ENCODE measurements at regions not wholly inside any gene's neighbourhood (a gene's known extent, or its start where the extent isn't known, plus 50 kb on each side); places are given as distances from the start of the nearest gene placed in this dataset.

DNA sequence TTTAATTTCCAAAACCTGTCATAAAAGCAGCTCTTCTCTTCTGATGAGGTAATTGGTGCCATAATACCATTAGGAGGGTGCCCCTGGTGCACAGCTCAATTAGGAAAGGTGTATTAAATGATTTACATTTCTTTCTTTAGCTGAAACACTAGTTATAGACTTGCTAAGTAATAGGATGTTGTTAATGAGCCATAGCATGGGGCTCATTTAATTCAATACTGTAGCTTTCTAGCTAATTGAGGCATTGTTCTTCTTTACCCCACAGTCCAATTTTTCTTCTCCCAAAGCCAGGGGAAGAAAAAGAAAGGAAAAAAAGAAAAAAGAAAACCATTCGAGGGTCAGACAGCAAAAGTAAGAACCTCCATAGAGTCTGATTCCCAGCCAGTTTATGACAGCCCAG is 164.0 kb upstream of the HES1 start:
- Mint-ChIP-seq H3K4me3 (no peak overlapping the region), H3K36me3 (no peaks in the 10 kb centered on the region), H3K27me3 (peaks cover 6 to 23% of the 10 kb centered on the region in 2 donors), H3K9me3 (no peaks in the 10 kb centered on the region), H3K27ac (no peak overlapping the region), H3K4me1 (peaks cover 0 to 8% (median 4%) of the 10 kb centered on the region in 4 donors)
- ChIA-PET POLR2A (ENCODE audit: partially characterized antibody) (no interaction called here), CTCF (ENCODE audit: partially characterized antibody) (no interaction called here)
- no peak for DNase-seq
- intact Hi-C loops (cut with micrococcal nuclease), result no loop called here
- Histone ChIP-seq H3K9me3 (ENCODE audit: control insufficient read depth in 1 of 2, low read length in 2 of 2) (no peaks in the 10 kb centered on the region), H3K27ac (ENCODE audit: low read depth, low read length) (no peak overlapping the region), H3K27me3 (ENCODE audit: insufficient read depth, low read length) (no peaks in the 10 kb centered on the region), H3K36me3 (ENCODE audit: insufficient read depth, low read length) (no peaks in the 10 kb centered on the region), H3K4me3 (ENCODE audit: low read length in 2 of 2) (no peak overlapping the region), H3K4me1 (ENCODE audit: insufficient read depth, low read length) (no peaks in the 10 kb centered on the region)

DNA sequence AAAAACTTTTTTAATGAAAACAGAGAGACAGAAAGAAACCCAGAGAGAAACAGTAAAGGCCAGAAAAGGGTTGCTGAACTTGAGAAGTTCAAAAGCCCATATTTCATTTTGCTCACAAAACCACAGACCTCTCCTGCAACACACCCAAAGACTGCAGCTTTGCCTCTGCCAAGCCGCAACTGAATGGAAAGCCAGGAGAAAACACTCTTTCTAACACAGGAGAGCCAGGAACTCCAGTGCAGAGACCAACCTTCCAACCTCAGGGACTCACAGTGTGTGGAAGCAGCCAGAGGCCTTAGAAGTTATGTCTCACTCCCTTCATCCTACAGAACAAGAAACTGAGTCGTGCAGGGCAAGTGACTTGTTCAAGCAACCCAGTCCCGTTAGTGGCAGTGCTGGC is 163.1 kb upstream of the HES1 start:
- Histone ChIP-seq H3K27ac (ENCODE audit: low read depth, low read length) (no peak overlapping the region), H3K27me3 (ENCODE audit: insufficient read depth, low read length) (no peaks in the 10 kb centered on the region), H3K4me1 (ENCODE audit: insufficient read depth, low read length) (no peaks in the 10 kb centered on the region), H3K9me3 (ENCODE audit: control insufficient read depth in 1 of 2, low read length in 2 of 2) (no peaks in the 10 kb centered on the region), H3K36me3 (ENCODE audit: insufficient read depth, low read length) (no peaks in the 10 kb centered on the region), H3K4me3 (ENCODE audit: low read length in 2 of 2) (no peak overlapping the region)
- intact Hi-C loops (cut with micrococcal nuclease), result no loop called here
- Mint-ChIP-seq H3K27me3 (peaks cover 6 to 23% of the 10 kb centered on the region in 2 donors), H3K4me3 (no peak overlapping the region), H3K36me3 (no peaks in the 10 kb centered on the region), H3K4me1 (peaks cover 0 to 8% (median 4%) of the 10 kb centered on the region in 4 donors), H3K27ac (no peak overlapping the region), H3K9me3 (no peaks in the 10 kb centered on the region)
- CTCF ChIA-PET (ENCODE audit: partially characterized antibody), result no interaction called here
- POLR2A ChIA-PET (ENCODE audit: partially characterized antibody), result no interaction called here
- DNase-seq, result no peak

DNA sequence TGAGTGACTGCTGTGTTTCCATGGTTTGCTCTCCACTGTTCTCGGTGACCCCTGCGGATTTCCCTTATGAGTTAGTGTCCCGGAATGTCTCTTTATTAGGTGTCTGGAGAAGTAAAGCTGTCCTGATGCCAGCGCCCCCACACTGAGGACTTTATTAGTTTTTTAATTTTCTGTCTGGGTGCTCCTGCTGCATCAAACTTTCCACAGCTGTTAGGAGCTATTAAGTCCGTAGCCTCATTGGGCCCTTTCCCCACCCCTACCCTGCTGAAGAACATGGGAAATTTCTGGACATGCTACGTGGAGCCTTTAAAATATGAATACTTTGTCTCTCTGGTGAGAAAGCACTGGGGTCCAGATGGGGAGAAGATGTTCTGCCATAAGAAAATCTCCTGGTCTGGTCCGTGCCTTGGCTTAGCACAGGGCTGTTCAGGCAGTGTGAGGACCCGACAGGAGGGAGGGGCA is 161.7 kb upstream of the HES1 start:
- no peak for DNase-seq
- Mint-ChIP-seq H3K4me3 (no peak overlapping the region), H3K27me3 (peaks cover 9 to 19% of the 10 kb centered on the region in 2 donors), H3K27ac (no peak overlapping the region), H3K9me3 (no peaks in the 10 kb centered on the region), H3K4me1 (peaks cover 0 to 8% (median 4%) of the 10 kb centered on the region in 4 donors), H3K36me3 (no peaks in the 10 kb centered on the region)
- Histone ChIP-seq H3K4me3 (ENCODE audit: low read length in 2 of 2) (no peak overlapping the region), H3K27ac (ENCODE audit: low read depth, low read length) (no peak overlapping the region), H3K4me1 (ENCODE audit: insufficient read depth, low read length) (no peaks in the 10 kb centered on the region), H3K9me3 (ENCODE audit: control insufficient read depth in 1 of 2, low read length in 2 of 2) (no peaks in the 10 kb centered on the region), H3K27me3 (ENCODE audit: insufficient read depth, low read length) (no peaks in the 10 kb centered on the region), H3K36me3 (ENCODE audit: insufficient read depth, low read length) (no peaks in the 10 kb centered on the region)
- intact Hi-C loops (cut with micrococcal nuclease), result no loop called here
- ChIA-PET CTCF (ENCODE audit: partially characterized antibody) (no interaction called here), POLR2A (ENCODE audit: partially characterized antibody) (no interaction called here)

DNA sequence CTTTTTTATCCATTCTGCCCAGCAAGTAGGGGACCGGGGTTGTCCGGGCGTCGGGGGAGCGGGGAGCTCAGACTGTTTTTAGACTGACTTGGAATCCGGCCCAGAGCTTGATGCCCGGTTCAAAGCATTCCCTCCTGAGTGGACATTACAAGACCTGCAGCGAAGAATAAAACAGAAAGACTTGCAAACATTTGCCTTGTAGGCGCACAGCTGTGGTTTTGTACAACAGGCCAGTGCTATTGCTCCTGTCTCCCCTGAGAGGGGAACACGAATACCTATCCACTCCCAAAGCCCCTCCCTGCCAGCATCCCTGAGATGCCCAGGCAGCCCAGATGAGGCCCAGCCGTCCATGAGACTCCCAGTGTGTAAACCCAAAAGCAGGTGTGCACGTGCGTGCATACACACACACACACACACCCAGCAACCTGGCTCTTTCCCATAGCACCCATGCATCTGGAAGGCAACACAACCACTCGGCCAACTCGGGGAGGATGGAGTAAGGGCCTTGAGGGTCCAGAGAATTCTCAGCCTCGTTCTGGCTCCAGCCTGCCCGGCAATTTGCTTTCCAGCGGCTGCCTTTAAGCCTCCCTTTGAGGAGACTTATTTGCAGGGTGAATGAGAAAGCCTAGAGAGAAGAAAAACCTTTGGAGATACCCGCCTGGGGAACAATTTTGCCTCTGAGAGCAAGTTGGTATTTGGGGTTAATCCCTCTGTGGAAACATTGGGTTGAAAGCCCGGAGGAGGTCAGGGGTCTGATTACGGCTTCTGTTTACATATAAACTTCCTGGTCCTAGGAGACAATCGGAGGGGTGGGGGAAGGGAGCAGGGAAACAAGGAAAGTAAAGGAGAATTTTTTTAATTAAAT is 161.0 kb upstream of the HES1 start:
- no peak overlapping the region for H3K4me3 Mint-ChIP-seq
- intact Hi-C loops (cut with micrococcal nuclease), result no loop called here
- CTCF ChIA-PET (ENCODE audit: partially characterized antibody), result no interaction called here

DNA sequence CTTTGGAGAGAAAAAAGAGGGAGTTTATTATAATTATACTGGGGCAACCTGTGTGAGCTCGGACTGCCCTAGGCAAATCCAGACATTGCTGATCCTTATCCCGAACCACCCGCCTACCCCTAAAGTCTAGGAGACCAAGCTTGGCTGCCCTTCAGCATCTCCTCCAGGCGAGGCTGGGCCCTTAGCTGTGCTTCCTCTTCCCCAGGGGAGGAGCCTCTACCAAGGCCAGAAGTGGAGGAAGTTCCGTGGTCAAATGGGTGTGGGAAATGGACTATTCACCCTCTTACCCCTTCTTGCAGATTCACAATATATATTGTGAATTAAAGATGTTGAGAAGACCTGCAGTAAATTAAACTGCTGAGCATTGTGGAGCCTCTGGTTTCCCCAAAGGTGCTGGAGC is 158.3 kb upstream of the HES1 start:
- peaks cover 7 to 9% of the 10 kb centered on the region in 2 donors for H3K27me3 Mint-ChIP-seq
- DNase-seq, result no peak
- ChIA-PET CTCF (ENCODE audit: partially characterized antibody) (no interaction called here), POLR2A (ENCODE audit: partially characterized antibody) (no interaction called here)
- H3K9me3 Mint-ChIP-seq, result no peaks in the 10 kb centered on the region
- no peak overlapping the region for H3K27ac ChIP-seq (ENCODE audit: low read depth, low read length)
- H3K9me3 ChIP-seq (ENCODE audit: control insufficient read depth in 1 of 2, low read length in 2 of 2), result no peaks in the 10 kb centered on the region
- H3K4me1 Mint-ChIP-seq, result no peaks in the 10 kb centered on the region
- no peaks in the 10 kb centered on the region for H3K36me3 ChIP-seq (ENCODE audit: insufficient read depth, low read length)
- H3K4me3 Mint-ChIP-seq, result no peak overlapping the region
- H3K4me3 ChIP-seq (ENCODE audit: low read length in 2 of 2), result no peak overlapping the region
- no peaks in the 10 kb centered on the region for H3K36me3 Mint-ChIP-seq
- H3K27me3 ChIP-seq (ENCODE audit: insufficient read depth, low read length), result no peaks in the 10 kb centered on the region
- intact Hi-C loops (cut with micrococcal nuclease), result no loop called here
- H3K27ac Mint-ChIP-seq, result no peak overlapping the region
- H3K4me1 ChIP-seq (ENCODE audit: insufficient read depth, low read length), result no peaks in the 10 kb centered on the region

More for the DNA sequence above, 161.0 kb upstream of the HES1 start:
- Mint-ChIP-seq H3K27ac (no peak overlapping the region), H3K9me3 (no peaks in the 10 kb centered on the region), H3K27me3 (peaks cover 11 to 19% of the 10 kb centered on the region in 2 donors), H3K4me1 (peaks cover 0 to 8% (median 4%) of the 10 kb centered on the region in 4 donors), H3K36me3 (no peaks in the 10 kb centered on the region)
- no peak for DNase-seq
- Histone ChIP-seq H3K4me3 (ENCODE audit: low read length in 2 of 2) (no peak overlapping the region), H3K36me3 (ENCODE audit: insufficient read depth, low read length) (no peaks in the 10 kb centered on the region), H3K27ac (ENCODE audit: low read depth, low read length) (no peak overlapping the region), H3K4me1 (ENCODE audit: insufficient read depth, low read length) (no peaks in the 10 kb centered on the region), H3K27me3 (ENCODE audit: insufficient read depth, low read length) (no peaks in the 10 kb centered on the region), H3K9me3 (ENCODE audit: control insufficient read depth in 1 of 2, low read length in 2 of 2) (no peaks in the 10 kb centered on the region)
- POLR2A ChIA-PET (ENCODE audit: partially characterized antibody), result no interaction called here

DNA sequence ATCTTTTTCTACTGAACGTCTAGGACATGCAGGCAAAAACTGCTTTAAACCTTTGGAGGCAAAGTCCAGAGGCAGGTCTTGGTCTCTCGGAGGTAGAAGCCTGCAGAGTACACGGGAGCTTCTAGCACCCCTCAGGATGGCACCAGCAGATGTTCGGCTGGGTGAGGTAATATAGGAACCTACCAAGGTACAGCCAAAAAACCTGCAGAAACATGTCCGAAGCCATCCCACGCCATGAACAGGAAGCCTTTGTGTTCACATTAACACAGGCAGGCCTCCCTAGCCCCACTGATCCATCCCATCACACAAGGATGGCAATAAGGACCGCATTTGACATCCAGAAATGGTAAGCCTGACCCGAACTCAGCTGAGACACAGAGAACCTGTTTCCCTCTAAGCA is 157.9 kb upstream of the HES1 start:
- POLR2A ChIA-PET (ENCODE audit: partially characterized antibody), result no interaction called here
- no peak overlapping the region for H3K4me3 ChIP-seq (ENCODE audit: low read length in 2 of 2)
- CTCF ChIA-PET (ENCODE audit: partially characterized antibody), result no interaction called here
- DNase-seq, result no peak
- no peak overlapping the region for H3K27ac ChIP-seq (ENCODE audit: low read depth, low read length)
- H3K27me3 Mint-ChIP-seq, result peaks cover 7 to 9% of the 10 kb centered on the region in 2 donors
- H3K36me3 Mint-ChIP-seq, result no peaks in the 10 kb centered on the region
- no peaks in the 10 kb centered on the region for H3K4me1 ChIP-seq (ENCODE audit: insufficient read depth, low read length)
- no peaks in the 10 kb centered on the region for H3K4me1 Mint-ChIP-seq
- no peaks in the 10 kb centered on the region for H3K9me3 Mint-ChIP-seq
- H3K36me3 ChIP-seq (ENCODE audit: insufficient read depth, low read length), result no peaks in the 10 kb centered on the region
- H3K27ac Mint-ChIP-seq, result no peak overlapping the region
- intact Hi-C loops (cut with micrococcal nuclease), result no loop called here
- H3K9me3 ChIP-seq (ENCODE audit: control insufficient read depth in 1 of 2, low read length in 2 of 2), result no peaks in the 10 kb centered on the region
- H3K27me3 ChIP-seq (ENCODE audit: insufficient read depth, low read length), result no peaks in the 10 kb centered on the region
- H3K4me3 Mint-ChIP-seq, result no peak overlapping the region

DNA sequence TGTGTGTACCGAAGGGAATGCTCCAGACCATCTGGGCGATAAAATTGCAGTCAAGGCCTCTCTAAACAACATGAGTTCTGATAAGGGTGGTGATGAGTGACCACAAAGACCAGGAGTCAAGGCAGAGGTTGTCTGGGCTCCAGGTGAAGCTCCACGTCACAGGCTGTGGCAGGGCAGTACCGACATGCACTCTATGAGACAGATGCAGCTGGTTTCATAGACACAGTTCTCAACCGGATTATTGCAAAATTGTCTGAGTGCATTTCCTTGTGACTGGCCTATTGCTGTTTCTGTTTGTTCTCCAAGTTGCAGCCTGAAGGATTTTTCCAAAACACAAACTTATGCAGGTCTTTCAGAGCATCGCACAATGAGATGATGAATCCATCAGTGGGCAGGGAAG is 157.5 kb upstream of the HES1 start:
- no peak for DNase-seq
- POLR2A ChIA-PET (ENCODE audit: partially characterized antibody), result no interaction called here
- Histone ChIP-seq H3K4me1 (ENCODE audit: insufficient read depth, low read length) (no peaks in the 10 kb centered on the region), H3K27ac (ENCODE audit: low read depth, low read length) (no peak overlapping the region), H3K36me3 (ENCODE audit: insufficient read depth, low read length) (no peaks in the 10 kb centered on the region), H3K9me3 (ENCODE audit: control insufficient read depth in 1 of 2, low read length in 2 of 2) (no peaks in the 10 kb centered on the region), H3K27me3 (ENCODE audit: insufficient read depth, low read length) (no peaks in the 10 kb centered on the region), H3K4me3 (ENCODE audit: low read length in 2 of 2) (no peak overlapping the region)
- H3K9me3 Mint-ChIP-seq, result no peaks in the 10 kb centered on the region
- intact Hi-C loops (cut with micrococcal nuclease), result no loop called here
- H3K4me1 Mint-ChIP-seq, result no peaks in the 10 kb centered on the region
- H3K27ac Mint-ChIP-seq, result no peak overlapping the region
- CTCF ChIA-PET (ENCODE audit: partially characterized antibody), result no interaction called here
- H3K36me3 Mint-ChIP-seq, result no peaks in the 10 kb centered on the region
- peaks cover 7 to 8% of the 10 kb centered on the region in 2 donors for H3K27me3 Mint-ChIP-seq
- H3K4me3 Mint-ChIP-seq, result no peak overlapping the region

Data from CD4-positive, alpha-beta memory T cell (primary cell).